Activated CD4-positive, alpha-beta T cell treated with anti-CD3 and anti-CD28 coated beads, Interleukin-2, amount 10 ng/mL, durations not matched to agents 7 days and 5 days (primary cell): ENCODE measurements at regions not wholly inside any gene's neighbourhood (a gene's known extent, or its start where the extent isn't known, plus 50 kb on each side); places are given as distances from the start of the nearest gene placed in this dataset.

Experiments
- CTCF ChIA-PET: fragments of 350-600 bp; sonication (Branson Sonifier 250); formaldehyde crosslinking; loops from one replicate; lab custom pipeline; 2021; ENCODE audit warnings: antibody characterized with exemption; lab: Charles Lee
- POLR2A ChIA-PET: fragments of 350-600 bp; sonication (Branson Sonifier 250); formaldehyde crosslinking; loops from one replicate; lab custom pipeline; 2021; ENCODE audit warnings: antibody characterized with exemption; lab: Charles Lee
- DNase-seq: peaks from one replicate; pipeline ENCODE4 v3.0.0-alpha.2; 2020
- H3K27ac Mint-ChIP-seq: one replicate; pipeline ENCODE4 v1.8.0; 2021; ENCODE audit warnings: mild to moderate bottlenecking, moderate library complexity, mixed read lengths
- H3K27me3 Mint-ChIP-seq: one replicate; pipeline ENCODE4 v1.8.0; 2021; ENCODE audit warnings: mixed read lengths
- H3K36me3 Mint-ChIP-seq: one replicate; pipeline ENCODE4 v1.8.0; 2021; ENCODE audit warnings: low read depth, mixed read lengths
- H3K4me1 Mint-ChIP-seq: one replicate; pipeline ENCODE4 v1.8.0; 2021; ENCODE audit warnings: mixed read lengths
- H3K4me3 Mint-ChIP-seq: one replicate; pipeline ENCODE4 v1.8.0; 2021; ENCODE audit warnings: mild to moderate bottlenecking, moderate library complexity, mixed read lengths
- H3K9me3 Mint-ChIP-seq: one replicate; pipeline ENCODE4 v1.8.0; 2021; ENCODE audit warnings: mixed read lengths

DNA sequence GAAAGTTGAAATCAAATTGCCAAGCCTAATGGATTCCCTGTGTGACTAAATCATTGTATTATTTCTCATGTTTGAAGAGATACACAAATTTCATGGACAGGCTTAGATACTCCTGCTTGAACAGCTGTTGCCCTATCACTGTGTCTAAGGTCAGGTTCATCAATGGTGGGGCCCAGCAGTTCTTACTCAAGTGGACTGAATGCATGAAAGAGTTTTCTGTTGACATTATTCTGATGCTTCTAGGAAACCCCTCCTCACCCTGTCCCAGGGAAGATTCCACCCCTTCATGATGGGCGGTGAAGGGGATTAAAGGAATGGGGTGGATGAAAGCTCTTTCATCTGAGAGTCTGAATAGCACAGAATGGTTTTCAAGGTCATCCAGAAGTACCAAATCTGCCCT is 148.8 kb downstream of the INO80D start:
- CTCF ChIA-PET, result interaction anchor here (4.3 kb wide), 1 partner anchor 12 kb away, joined by 16 read pairs; no protein-coding TSS in a partner anchor
- POLR2A ChIA-PET, result no interaction called here
- peaks cover 5% of the 10 kb centered on the region for H3K27me3 Mint-ChIP-seq
- no peak overlapping the region for H3K4me3 Mint-ChIP-seq
- H3K4me1 Mint-ChIP-seq, result no peaks in the 10 kb centered on the region
- no peak overlapping the region for H3K27ac Mint-ChIP-seq
- H3K9me3 Mint-ChIP-seq, result no peaks in the 10 kb centered on the region
- H3K36me3 Mint-ChIP-seq, result no peaks in the 10 kb centered on the region
- no peak for DNase-seq

DNA sequence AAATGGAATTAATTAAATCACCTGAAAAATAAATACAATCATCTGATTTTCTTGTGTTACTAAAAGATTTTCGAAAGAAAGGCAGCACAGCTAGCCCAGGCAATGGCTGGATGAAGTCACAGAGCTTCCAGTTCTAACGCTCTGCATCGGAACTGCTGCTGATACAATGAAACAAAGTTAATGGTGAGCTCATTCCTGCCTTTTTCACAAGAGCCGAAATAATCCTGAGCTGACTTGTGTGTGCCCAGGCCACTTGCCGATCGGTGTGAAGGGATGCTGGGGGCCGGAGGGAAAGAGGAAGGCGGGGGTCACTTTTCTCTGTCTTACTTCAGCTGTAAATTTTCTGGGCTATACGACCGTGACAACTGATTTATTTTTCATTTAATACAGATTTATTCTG is 149.5 kb downstream of the INO80D start:
- H3K27ac Mint-ChIP-seq, result no peak overlapping the region
- POLR2A ChIA-PET, result no interaction called here
- DNase-seq, result no peak
- H3K4me3 Mint-ChIP-seq, result no peak overlapping the region
- no peaks in the 10 kb centered on the region for H3K9me3 Mint-ChIP-seq
- peaks cover 5% of the 10 kb centered on the region for H3K27me3 Mint-ChIP-seq
- CTCF ChIA-PET, result interaction anchor here (1.3 to 4.3 kb wide), 2 partner anchors 11 to 28 kb away, joined by 3 to 16 read pairs; no protein-coding TSS in a partner anchor
- no peaks in the 10 kb centered on the region for H3K36me3 Mint-ChIP-seq
- H3K4me1 Mint-ChIP-seq, result no peaks in the 10 kb centered on the region

- peaks cover 7% of the 10 kb centered on the region for H3K27me3 Mint-ChIP-seq
- no peak overlapping the region for H3K27ac Mint-ChIP-seq
- no peaks in the 10 kb centered on the region for H3K36me3 Mint-ChIP-seq
- POLR2A ChIA-PET, result no interaction called here
- no peak for DNase-seq
- H3K9me3 Mint-ChIP-seq, result no peaks in the 10 kb centered on the region
- CTCF ChIA-PET, result interaction anchor here (4.3 kb wide), 1 partner anchor 9 kb away, joined by 16 read pairs; no protein-coding TSS in a partner anchor
- no peak overlapping the region for H3K4me3 Mint-ChIP-seq
- H3K4me1 Mint-ChIP-seq, result no peaks in the 10 kb centered on the region
Observed at GRCh38 chr2:205934443-205934842, 151.5 kb downstream of the INO80D start.

GRCh38 chr2:205932861-205933260 is 153.1 kb downstream of the INO80D start:
- no peak overlapping the region for H3K4me3 Mint-ChIP-seq
- H3K36me3 Mint-ChIP-seq, result no peaks in the 10 kb centered on the region
- POLR2A ChIA-PET, result no interaction called here

DNA sequence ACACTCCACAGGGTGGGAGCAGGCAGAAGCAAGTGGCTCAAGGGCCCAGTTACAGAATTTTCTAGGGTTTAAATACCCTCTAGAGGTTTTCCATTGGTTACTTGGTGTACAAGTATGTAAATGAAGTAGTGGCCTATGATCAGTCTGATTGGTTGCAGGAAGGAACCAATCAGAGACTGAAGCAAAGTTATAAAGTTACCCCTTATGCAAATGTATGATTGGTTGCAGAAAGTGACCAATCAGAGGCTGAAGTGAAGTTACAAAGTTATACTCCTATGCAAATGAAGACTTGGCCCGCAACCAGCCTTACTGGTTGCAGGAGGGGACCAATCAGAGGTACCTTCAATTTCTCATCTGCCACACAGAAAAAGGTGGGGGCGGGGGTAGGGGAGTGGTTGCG is 154.6 kb downstream of the INO80D start:
- no peaks in the 10 kb centered on the region for H3K9me3 Mint-ChIP-seq
- no peak overlapping the region for H3K27ac Mint-ChIP-seq
- ChIA-PET POLR2A (no interaction called here), CTCF (no interaction called here)
- peaks cover 1% of the 10 kb centered on the region for H3K4me1 Mint-ChIP-seq
- H3K27me3 Mint-ChIP-seq, result peaks cover 16% of the 10 kb centered on the region
- no peaks in the 10 kb centered on the region for H3K36me3 Mint-ChIP-seq
- no peak for DNase-seq
- no peak overlapping the region for H3K4me3 Mint-ChIP-seq

More at GRCh38 chr2:205932861-205933260, 153.1 kb downstream of the INO80D start:
- Mint-ChIP-seq H3K27me3 (peaks cover 7% of the 10 kb centered on the region), H3K9me3 (no peaks in the 10 kb centered on the region), H3K27ac (no peak overlapping the region), H3K4me1 (no peaks in the 10 kb centered on the region)
- DNase-seq, result no peak
- CTCF ChIA-PET, result no interaction called here

DNA sequence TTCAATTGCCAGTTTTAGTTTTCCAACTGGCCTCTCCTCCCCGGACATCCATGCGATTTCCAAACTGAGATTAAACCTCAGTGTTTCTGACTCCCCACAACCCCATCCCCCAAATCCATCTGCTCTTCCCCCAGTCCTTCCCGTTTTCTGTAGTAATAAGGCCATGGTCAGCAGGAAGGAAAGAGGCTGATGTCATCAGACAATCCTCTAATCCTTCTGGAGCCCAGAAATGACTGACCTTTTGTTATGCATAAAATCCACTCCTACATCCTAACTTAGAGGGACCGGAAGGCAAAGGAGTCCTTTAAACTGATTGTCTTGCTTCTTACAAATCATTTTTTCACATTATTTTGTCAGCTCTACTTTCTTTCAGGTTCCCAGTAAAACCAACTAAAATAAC is 155.8 kb downstream of the INO80D start:
- ChIA-PET CTCF (no interaction called here), POLR2A (no interaction called here)
- peaks cover 5% of the 10 kb centered on the region for H3K4me1 Mint-ChIP-seq
- DNase-seq, result no peak
- no peaks in the 10 kb centered on the region for H3K9me3 Mint-ChIP-seq
- H3K4me3 Mint-ChIP-seq, result no peak overlapping the region
- H3K36me3 Mint-ChIP-seq, result no peaks in the 10 kb centered on the region
- H3K27ac Mint-ChIP-seq, result no peak overlapping the region
- H3K27me3 Mint-ChIP-seq, result peaks cover 25% of the 10 kb centered on the region

DNA sequence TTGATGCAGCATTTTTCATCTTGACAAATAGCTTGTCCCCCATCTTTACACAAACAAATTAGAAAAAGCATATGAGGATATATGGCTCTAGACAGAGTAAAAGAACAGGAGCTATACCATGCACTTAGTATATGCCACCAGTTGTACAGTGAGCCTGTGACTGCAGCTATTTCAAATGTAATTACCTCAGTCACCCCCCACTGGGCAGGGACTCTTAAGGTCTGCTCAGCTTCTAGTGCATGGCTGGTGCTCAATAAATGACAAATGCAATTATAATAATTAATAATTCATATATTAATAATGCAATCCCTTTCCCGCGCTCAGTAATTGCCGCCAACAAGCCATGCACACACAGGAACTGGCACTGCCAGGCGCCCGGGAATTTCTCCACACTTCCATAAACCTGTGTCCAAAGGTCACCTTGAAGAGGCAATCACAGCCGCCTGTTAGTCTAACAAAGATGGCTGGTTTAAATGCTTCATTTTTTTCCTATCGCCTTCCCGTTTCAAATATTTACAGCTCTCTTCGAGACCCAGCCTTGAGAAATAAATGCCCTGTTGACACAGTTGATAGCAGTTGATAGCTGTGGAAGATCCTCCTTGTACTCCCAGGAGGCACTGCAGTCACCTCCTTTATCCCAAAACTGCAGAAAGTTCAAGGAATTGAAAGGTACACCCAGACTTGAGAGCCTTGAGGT is 156.6 kb downstream of the INO80D start:
- H3K4me3 Mint-ChIP-seq, result no peak overlapping the region
- ChIA-PET CTCF (no interaction called here), POLR2A (no interaction called here)
- H3K9me3 Mint-ChIP-seq, result no peaks in the 10 kb centered on the region
- no peaks in the 10 kb centered on the region for H3K36me3 Mint-ChIP-seq
- DNase-seq, result no peak
- H3K27ac Mint-ChIP-seq, result no peak overlapping the region
- peaks cover 5% of the 10 kb centered on the region for H3K4me1 Mint-ChIP-seq
- H3K27me3 Mint-ChIP-seq, result peaks cover 30% of the 10 kb centered on the region

GRCh38 chr2:205925373-205926337 is 160.3 kb downstream of the INO80D start:
- Mint-ChIP-seq H3K27me3 (peaks cover 35% of the 10 kb centered on the region), H3K27ac (no peak overlapping the region), H3K4me3 (no peak overlapping the region), H3K36me3 (no peaks in the 10 kb centered on the region), H3K4me1 (peaks cover 5% of the 10 kb centered on the region), H3K9me3 (no peaks in the 10 kb centered on the region)
- ChIA-PET CTCF (interaction anchor here (0.5 to 1.4 kb wide), 6 partner anchors 9 to 1622 kb away, joined by 3 to 16 read pairs (median 4); no protein-coding TSS in a partner anchor), POLR2A (no interaction called here)
- peak; percentile 69 for DNase-seq

DNA sequence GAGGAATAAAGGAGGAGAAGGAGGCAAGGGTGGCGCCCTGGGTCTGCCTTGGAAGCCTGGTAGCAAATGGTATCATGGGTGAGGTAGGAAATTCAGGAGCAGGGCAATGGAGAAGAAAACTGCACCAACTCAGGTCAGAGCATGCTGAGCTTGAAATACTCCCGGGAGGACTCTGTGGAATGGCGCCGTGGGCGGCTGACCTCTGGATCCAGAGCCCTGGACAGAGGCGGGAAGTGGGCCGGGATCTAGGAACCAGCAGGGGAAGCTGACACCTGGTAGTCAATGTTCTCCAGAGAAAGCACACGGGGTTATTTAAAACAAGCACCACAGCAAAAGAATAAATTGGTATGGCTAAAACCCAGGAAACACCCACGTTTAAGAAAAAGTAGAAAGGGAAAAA is 161.3 kb downstream of the INO80D start:
- ChIA-PET POLR2A (no interaction called here), CTCF (interaction anchor here (0.5 kb wide), 1 partner anchor 27 kb away, joined by 4 read pairs; no protein-coding TSS in a partner anchor)
- Mint-ChIP-seq H3K4me3 (no peak overlapping the region), H3K27me3 (peaks cover 34% of the 10 kb centered on the region), H3K9me3 (no peaks in the 10 kb centered on the region), H3K36me3 (no peaks in the 10 kb centered on the region), H3K27ac (peak overlapping the region; percentile 19), H3K4me1 (peaks cover 5% of the 10 kb centered on the region)
- DNase-seq, result no peak

- Mint-ChIP-seq H3K4me3 (no peak overlapping the region), H3K27me3 (peaks cover 18% of the 10 kb centered on the region), H3K9me3 (no peaks in the 10 kb centered on the region), H3K36me3 (no peaks in the 10 kb centered on the region), H3K4me1 (no peaks in the 10 kb centered on the region), H3K27ac (no peak overlapping the region)
- ChIA-PET CTCF (no interaction called here), POLR2A (no interaction called here)
- no peak for DNase-seq
Observed at GRCh38 chr2:205915130-205915524, 170.8 kb downstream of the INO80D start.

- Mint-ChIP-seq H3K36me3 (no peaks in the 10 kb centered on the region), H3K27me3 (peaks cover 17% of the 10 kb centered on the region), H3K27ac (no peak overlapping the region), H3K4me3 (no peak overlapping the region), H3K9me3 (no peaks in the 10 kb centered on the region), H3K4me1 (no peaks in the 10 kb centered on the region)
- DNase-seq, result no peak
- POLR2A ChIA-PET, result no interaction called here
- CTCF ChIA-PET, result no interaction called here
Observed at GRCh38 chr2:205914213-205915129, 171.5 kb downstream of the INO80D start.

DNA sequence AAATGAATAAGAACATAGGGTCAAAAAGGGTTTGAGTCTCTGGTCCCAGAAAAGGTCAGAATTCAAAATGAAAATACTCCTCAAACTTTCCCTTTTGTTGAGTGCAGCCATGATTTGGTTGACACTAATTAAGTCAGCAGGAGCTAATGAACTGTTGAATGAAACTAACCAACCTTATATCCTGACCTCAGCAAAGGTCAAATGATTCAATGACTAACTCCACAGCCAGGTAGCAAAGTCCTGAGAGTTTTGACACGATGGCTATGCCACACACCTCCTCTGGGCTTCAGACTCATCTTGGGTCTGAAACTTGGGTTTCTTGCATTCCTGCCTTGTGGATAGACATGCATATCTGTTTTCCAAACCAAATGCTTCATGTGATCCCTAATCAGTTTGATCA is 172.3 kb downstream of the INO80D start:
- ChIA-PET CTCF (no interaction called here), POLR2A (no interaction called here)
- Mint-ChIP-seq H3K4me1 (no peaks in the 10 kb centered on the region), H3K36me3 (no peaks in the 10 kb centered on the region), H3K27ac (no peak overlapping the region), H3K4me3 (no peak overlapping the region), H3K27me3 (peaks cover 17% of the 10 kb centered on the region), H3K9me3 (no peaks in the 10 kb centered on the region)
- DNase-seq, result no peak
